ENCODE measurements at regions not wholly inside any gene's neighbourhood (a gene's known extent, or its start where the extent isn't known, plus 50 kb on each side); places are given as distances from the start of the nearest gene placed in this dataset.
"Not testable (repeated sequence)": the region's sequence is repeated elsewhere in the genome, so short reads cannot be mapped to it uniquely, and the experiment has no call there.

GRCh38 chr18:30675072-30675471 is 367.5 kb downstream of the DSC3 start:
- TF ChIP-seq CTCF (IDR thresholded peaks at IDR 0.05; ENCODE audit: borderline replicate concordance, control extremely low read depth, extremely low read depth, insufficient read depth, missing control alignments): no peak
- no peak for DNase-seq (ENCODE audit: low spot score)
- in situ Hi-C loops (cut with MboI; ENCODE audit: low sequenced_read_pairs, unreplicated experiment): no loop called here

- in situ Hi-C loops (cut with MboI; ENCODE audit: low sequenced_read_pairs, unreplicated experiment): no loop called here
- TF ChIP-seq CTCF (IDR thresholded peaks at IDR 0.05; ENCODE audit: borderline replicate concordance, control extremely low read depth, extremely low read depth, insufficient read depth, missing control alignments): no peak
- no peak for DNase-seq (ENCODE audit: low spot score)
Observed at GRCh38 chr18:30674596-30674995, 367.9 kb downstream of the DSC3 start.

- in situ Hi-C loops (cut with MboI; ENCODE audit: low sequenced_read_pairs, unreplicated experiment); DNase-seq (ENCODE audit: low spot score): not testable (repeated sequence)
Observed at GRCh38 chr18:30672439-30672838, 370.1 kb downstream of the DSC3 start.

- DNase-seq (ENCODE audit: low spot score): no peak
- in situ Hi-C loops (cut with MboI; ENCODE audit: low sequenced_read_pairs, unreplicated experiment): no loop called here
- no peak for TF ChIP-seq CTCF (IDR thresholded peaks at IDR 0.05; ENCODE audit: borderline replicate concordance, control extremely low read depth, extremely low read depth, insufficient read depth, missing control alignments)
Observed at GRCh38 chr18:30658306-30658705, 384.2 kb downstream of the DSC3 start.

- TF ChIP-seq CTCF (IDR thresholded peaks at IDR 0.05; ENCODE audit: borderline replicate concordance, control extremely low read depth, extremely low read depth, insufficient read depth, missing control alignments): no peak
- in situ Hi-C loops (cut with MboI; ENCODE audit: low sequenced_read_pairs, unreplicated experiment): no loop called here
- DNase-seq (ENCODE audit: low spot score): no peak
Observed at GRCh38 chr18:30652387-30652786, 390.2 kb downstream of the DSC3 start.

GRCh38 chr18:30650499-30650898 is 392.0 kb downstream of the DSC3 start:
- DNase-seq (ENCODE audit: low spot score): no peak
- TF ChIP-seq CTCF (IDR thresholded peaks at IDR 0.05; ENCODE audit: borderline replicate concordance, control extremely low read depth, extremely low read depth, insufficient read depth, missing control alignments): no peak
- in situ Hi-C loops (cut with MboI; ENCODE audit: low sequenced_read_pairs, unreplicated experiment): no loop called here

GRCh38 chr18:30644158-30644557 is 398.4 kb downstream of the DSC3 start:
- in situ Hi-C loops (cut with MboI; ENCODE audit: low sequenced_read_pairs, unreplicated experiment): no loop called here
- no peak for TF ChIP-seq CTCF (IDR thresholded peaks at IDR 0.05; ENCODE audit: borderline replicate concordance, control extremely low read depth, extremely low read depth, insufficient read depth, missing control alignments)
- DNase-seq (ENCODE audit: low spot score): no peak
